Tibial nerve (tissue), 3 donors: ENCODE measurements at regions not wholly inside any gene's neighbourhood (a gene's known extent, or its start where the extent isn't known, plus 50 kb on each side); places are given as distances from the start of the nearest gene placed in this dataset.

Source experiments
- POLR2A ChIP-seq, 2 donors: fragments of 450-650 bp; IDR thresholded peaks; one replicate each; pipeline ENCODE4 v1.6.1; 2017; ENCODE audit warnings: antibody characterized with exemption in 2 of 2, mild to moderate bottlenecking in 2 of 2, moderate library complexity in 2 of 2
- TF ChIP-seq, protein P1 (sequence below), 5 experiments: fragments of 200-600 bp in 3 of 5; fragments of 450-650 bp in 2 of 5; sonication (generic) in 3 of 5; IDR thresholded peaks; one replicate each; pipeline ENCODE4 v1.5.1; 2016 to 2019; ENCODE audit warnings: antibody characterized with exemption in 5 of 5, mild to moderate bottlenecking in 3 of 5, moderate library complexity in 2 of 5

DNA sequence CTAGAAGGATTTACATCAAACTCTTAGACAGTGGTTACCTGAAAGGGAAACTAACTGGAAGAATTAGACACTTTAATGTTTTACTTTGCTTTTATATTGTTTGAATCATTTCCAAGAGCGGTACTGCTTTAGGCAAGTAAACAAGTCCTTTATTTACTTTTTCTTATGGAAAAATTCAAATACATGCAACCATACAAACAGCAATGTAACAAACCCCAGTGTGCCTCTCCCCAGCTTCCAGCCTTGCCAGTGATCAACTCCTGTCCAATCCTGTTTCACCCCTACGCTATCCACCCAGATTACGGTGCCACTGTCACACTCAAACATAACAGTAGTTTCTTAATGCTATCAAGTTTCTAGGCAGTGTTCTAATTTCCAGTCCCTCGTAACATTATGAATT lies 85.9 kb downstream of the C16orf95 start:
- TF ChIP-seq, protein P1, sequence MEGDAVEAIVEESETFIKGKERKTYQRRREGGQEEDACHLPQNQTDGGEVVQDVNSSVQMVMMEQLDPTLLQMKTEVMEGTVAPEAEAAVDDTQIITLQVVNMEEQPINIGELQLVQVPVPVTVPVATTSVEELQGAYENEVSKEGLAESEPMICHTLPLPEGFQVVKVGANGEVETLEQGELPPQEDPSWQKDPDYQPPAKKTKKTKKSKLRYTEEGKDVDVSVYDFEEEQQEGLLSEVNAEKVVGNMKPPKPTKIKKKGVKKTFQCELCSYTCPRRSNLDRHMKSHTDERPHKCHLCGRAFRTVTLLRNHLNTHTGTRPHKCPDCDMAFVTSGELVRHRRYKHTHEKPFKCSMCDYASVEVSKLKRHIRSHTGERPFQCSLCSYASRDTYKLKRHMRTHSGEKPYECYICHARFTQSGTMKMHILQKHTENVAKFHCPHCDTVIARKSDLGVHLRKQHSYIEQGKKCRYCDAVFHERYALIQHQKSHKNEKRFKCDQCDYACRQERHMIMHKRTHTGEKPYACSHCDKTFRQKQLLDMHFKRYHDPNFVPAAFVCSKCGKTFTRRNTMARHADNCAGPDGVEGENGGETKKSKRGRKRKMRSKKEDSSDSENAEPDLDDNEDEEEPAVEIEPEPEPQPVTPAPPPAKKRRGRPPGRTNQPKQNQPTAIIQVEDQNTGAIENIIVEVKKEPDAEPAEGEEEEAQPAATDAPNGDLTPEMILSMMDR (IDR thresholded peaks at IDR 0.05): no peak
- TF ChIP-seq POLR2A (IDR thresholded peaks at IDR 0.05): no peak
